SK-N-SH (cell line): ENCODE measurements at regions not wholly inside any gene's neighbourhood (a gene's known extent, or its start where the extent isn't known, plus 50 kb on each side); places are given as distances from the start of the nearest gene placed in this dataset.
"Not testable (repeated sequence)": the region's sequence is repeated elsewhere in the genome, so short reads cannot be mapped to it uniquely, and the experiment has no call there.

ENCODE experiments used
- CTCF ChIA-PET: fragments of 300-600, 350-600 bp; formaldehyde crosslinking; extraction: SDS; loops from one replicate; lab custom pipeline; 2021; lab: Yijun Ruan, JAX
- POLR2A ChIA-PET: fragments of 350-600 bp; sonication (Branson Sonifier 250); formaldehyde crosslinking; extraction: SDS; loops from one replicate; lab custom pipeline; 2020; ENCODE audit warnings: antibody characterized with exemption, inconsistent platforms; lab: Yijun Ruan, JAX
- DNase-seq: peaks from one replicate; pipeline ENCODE4 v3.0.0; 2012
- H2AFZ ChIP-seq: fragments of 200-600 bp; sonication (generic); 2 replicates; pipeline ENCODE4 v1.8.1; 2016; ENCODE audit warnings: antibody characterized with exemption, mild to moderate bottlenecking, low read depth
- H3F3A ChIP-seq: fragments of 200-600 bp; sonication (generic); replicated peaks from 2 replicates; pipeline ENCODE3; 2016; ENCODE audit warnings: antibody characterized with exemption, mild to moderate bottlenecking; ENCODE audit not compliant: insufficient read depth
- H3K27ac ChIP-seq, 2 experiments: fragments of 200-500 bp in 1 of 2; fragments of 200-600 bp in 1 of 2; sonication (Bioruptor generic) in 1 of 2; sonication (generic), shearing (Covaris generic) in 1 of 2; 2 replicates each; pipeline versions ENCODE4 v1.5.1 to v1.6.1; 2014 to 2016; ENCODE audit warnings: low read depth in 2 of 2, inconsistent platforms in 1 of 2, low read length in 1 of 2, mild to moderate bottlenecking in 1 of 2, mixed read lengths in 1 of 2
- H3K27me3 ChIP-seq: fragments of 200-600 bp; sonication (generic), shearing (Covaris generic); 2 replicates; pipeline ENCODE4 v1.6.1; 2016; ENCODE audit warnings: mixed run types; ENCODE audit not compliant: insufficient read depth
- H3K36me3 ChIP-seq, 2 experiments: fragments of 200-500 bp in 1 of 2; fragments of 200-600 bp in 1 of 2; sonication (Bioruptor generic) in 1 of 2; sonication (generic) in 1 of 2; replicated peaks in 1 of 2; 2 replicates each; pipeline versions ENCODE3 to v1.5.1; 2014 to 2016; ENCODE audit warnings: low read length in 1 of 2, mild to moderate bottlenecking in 1 of 2; ENCODE audit not compliant: insufficient read depth in 2 of 2, control insufficient read depth in 1 of 2
- H3K4me1 ChIP-seq, 2 experiments: fragments of 200-500 bp in 1 of 2; fragments of 200-600 bp in 1 of 2; sonication (Bioruptor generic) in 1 of 2; sonication (generic), shearing (Covaris generic) in 1 of 2; 2 replicates each; pipeline versions ENCODE4 v1.5.1 to v1.6.1; 2014 to 2016; ENCODE audit warnings: low read depth in 1 of 2, low read length in 1 of 2, mixed run types in 1 of 2; ENCODE audit not compliant: insufficient read depth in 2 of 2, control insufficient read depth in 1 of 2
- H3K4me2 ChIP-seq: fragments of 200-600 bp; sonication (generic), shearing (Covaris generic); 2 replicates; pipeline ENCODE4 v1.6.1; 2017; ENCODE audit warnings: mixed run types
- H3K4me3 ChIP-seq, 2 experiments: fragments of 200-500 bp in 1 of 2; fragments of 200-600 bp in 1 of 2; sonication (Bioruptor generic) in 1 of 2; sonication (generic), shearing (Covaris generic) in 1 of 2; 2 replicates each; pipeline versions ENCODE4 v1.5.1 to v1.8.1; 2014 to 2016; ENCODE audit warnings: low read depth in 2 of 2, inconsistent platforms in 1 of 2, low read length in 1 of 2, mild to moderate bottlenecking in 1 of 2, mixed read lengths in 1 of 2, moderate library complexity in 1 of 2
- H3K79me2 ChIP-seq: fragments of 200-600 bp; sonication (generic); 2 replicates; pipeline ENCODE4 v1.8.1; 2017; ENCODE audit warnings: mild to moderate bottlenecking; ENCODE audit not compliant: insufficient read depth
- H3K9ac ChIP-seq: fragments of 200-600 bp; sonication (generic); 2 replicates; pipeline ENCODE4 v1.6.1; 2017; ENCODE audit warnings: mixed run types
- H3K9me2 ChIP-seq: fragments of 200-600 bp; sonication (generic); 2 replicates; pipeline ENCODE4 v1.6.1; 2017; ENCODE audit warnings: mixed run types
- H3K9me3 ChIP-seq: fragments of 200-600 bp; sonication (generic); 2 replicates; pipeline ENCODE4 v1.6.1; 2017; ENCODE audit warnings: mixed run types, mild to moderate bottlenecking, moderate library complexity
- H4K20me1 ChIP-seq: fragments of 200-600 bp; sonication (generic); 2 replicates; pipeline ENCODE4 v1.6.1; 2017; ENCODE audit warnings: mild to moderate bottlenecking, mixed run types; ENCODE audit not compliant: insufficient read depth
- CTCF ChIP-seq: fragments of 200-600 bp; sonication (generic); IDR thresholded peaks from 2 replicates; pipeline ENCODE4 v1.6.1; 2017; ENCODE audit warnings: antibody characterized with exemption, mild to moderate bottlenecking, moderate library complexity
- ELF1 ChIP-seq: IDR thresholded peaks from 2 replicates; pipeline ENCODE4 v1.4.0; 2012
- GABPA ChIP-seq: IDR thresholded peaks from 2 replicates; pipeline ENCODE4 v1.4.0; 2012; ENCODE audit warnings: low read depth, mild to moderate bottlenecking
- IRF3 ChIP-seq: fragments of 150-350 bp; IDR thresholded peaks from 2 replicates; pipeline ENCODE4 v1.6.1; 2016; ENCODE audit warnings: mild to moderate bottlenecking, low read depth, low read length
- JUND ChIP-seq: IDR thresholded peaks from 2 replicates; pipeline ENCODE4 v1.4.0; 2012
- MEF2A ChIP-seq: IDR thresholded peaks from 2 replicates; pipeline ENCODE4 v1.4.0; 2012; ENCODE audit warnings: low read depth, borderline replicate concordance
- MXI1 ChIP-seq: IDR thresholded peaks from 2 replicates; pipeline ENCODE4 v1.6.1; 2012; ENCODE audit warnings: mild to moderate bottlenecking, low read depth, low read length, improper control_type of control experiment
- POLR2AphosphoS5 ChIP-seq: IDR thresholded peaks from 2 replicates; pipeline ENCODE4 v1.6.1; 2012; ENCODE audit warnings: low read depth, low read length
- REST ChIP-seq: IDR thresholded peaks from 2 replicates; pipeline ENCODE4 v1.6.1; 2012; ENCODE audit warnings: mild to moderate bottlenecking, low read depth, low read length, moderate library complexity
- SIN3A ChIP-seq: IDR thresholded peaks from 2 replicates; pipeline ENCODE4 v1.6.1; 2012; ENCODE audit warnings: low read depth, mild to moderate bottlenecking, low read length, moderate library complexity, borderline replicate concordance
- TEAD4 ChIP-seq: IDR thresholded peaks from 2 replicates; pipeline ENCODE4 v1.4.0; 2012; ENCODE audit warnings: mild to moderate bottlenecking, borderline replicate concordance; ENCODE audit not compliant: insufficient read depth
- ZBTB33 ChIP-seq: IDR thresholded peaks from 2 replicates; pipeline ENCODE4 v1.4.0; 2012; ENCODE audit warnings: low read depth, borderline replicate concordance
- WGBS: methylation state at CpG from one replicate; pipeline ENCODE4 v1.1.6; 2017; ENCODE audit warnings: low lambda C conversion rate; 5-methylcytosine and 5-hydroxymethylcytosine counted together

- H3K9me2 ChIP-seq, CTCF ChIA-PET, H3K79me2 ChIP-seq, H3K9me3 ChIP-seq, H3K4me2 ChIP-seq, H3K36me3 ChIP-seq, H4K20me1 ChIP-seq, H3K27me3 ChIP-seq, H2AFZ ChIP-seq, H3K4me1 ChIP-seq, DNase-seq, H3F3A ChIP-seq, POLR2A ChIA-PET, H3K9ac ChIP-seq, H3K4me3 ChIP-seq, H3K27ac ChIP-seq: not testable (repeated sequence)
- WGBS, result 29% methylated on average over 2 of the region's 5 CpGs
These were observed 214.5 kb downstream of the RTP5 start for GRCh38 chr2:242084034-242084433.

GRCh38 chr2:242085024-242085674 is 215.6 kb downstream of the RTP5 start:
- H3K36me3 ChIP-seq, H3F3A ChIP-seq, H3K9me3 ChIP-seq, H3K27me3 ChIP-seq, POLR2A ChIA-PET, H2AFZ ChIP-seq, H3K27ac ChIP-seq, DNase-seq, H3K4me1 ChIP-seq, H3K4me3 ChIP-seq, H3K9ac ChIP-seq, H4K20me1 ChIP-seq, CTCF ChIA-PET, H3K79me2 ChIP-seq, H3K4me2 ChIP-seq, H3K9me2 ChIP-seq: not testable (repeated sequence)
- WGBS, result 63% methylated on average over 5 of the region's 14 CpGs

- no peak overlapping the region for H3K4me3 ChIP-seq
- H3K4me2 ChIP-seq, result no peak overlapping the region
- no peak for TF ChIP-seq IRF3
- no peak for TF ChIP-seq SIN3A
- no peak for TF ChIP-seq POLR2AphosphoS5
- no peak for TF ChIP-seq MXI1
- no peak for TF ChIP-seq REST
- no peak for TF ChIP-seq ZBTB33
- no peak for TF ChIP-seq JUND
- no peak for TF ChIP-seq CTCF
- TF ChIP-seq ELF1, result no peak
- no peak for TF ChIP-seq GABPA
- no peak for TF ChIP-seq MEF2A
- TF ChIP-seq TEAD4, result no peak
These were observed 216.6 kb downstream of the RTP5 start for GRCh38 chr2:242085941-242086621.

More at GRCh38 chr2:242085941-242086621, 216.6 kb downstream of the RTP5 start:
- Histone ChIP-seq H3K36me3 (no peaks in the 10 kb centered on the region), H2AFZ (no peak overlapping the region), H3K4me1 (peaks cover 0 to 2% of the 10 kb centered on the region in 2 experiments; a peak in 3 of 4 replicates), H3K9ac (no peak overlapping the region), H3K27me3 (no peaks in the 10 kb centered on the region), H3K79me2 (peaks cover 9% of the 10 kb centered on the region), H3K27ac (no peak overlapping the region), H3F3A (no peaks in the 10 kb centered on the region), H3K9me2 (no peaks in the 10 kb centered on the region), H3K9me3 (no peaks in the 10 kb centered on the region), H4K20me1 (no peaks in the 10 kb centered on the region)
- ChIA-PET CTCF (no interaction called here), POLR2A (no interaction called here)
- DNase-seq, result no peak
- 45% methylated on average over 6 of the region's 6 CpGs for WGBS
